ENCODE measurements at regions not wholly inside any gene's neighbourhood (a gene's known extent, or its start where the extent isn't known, plus 50 kb on each side); places are given as distances from the start of the nearest gene placed in this dataset.

DNA sequence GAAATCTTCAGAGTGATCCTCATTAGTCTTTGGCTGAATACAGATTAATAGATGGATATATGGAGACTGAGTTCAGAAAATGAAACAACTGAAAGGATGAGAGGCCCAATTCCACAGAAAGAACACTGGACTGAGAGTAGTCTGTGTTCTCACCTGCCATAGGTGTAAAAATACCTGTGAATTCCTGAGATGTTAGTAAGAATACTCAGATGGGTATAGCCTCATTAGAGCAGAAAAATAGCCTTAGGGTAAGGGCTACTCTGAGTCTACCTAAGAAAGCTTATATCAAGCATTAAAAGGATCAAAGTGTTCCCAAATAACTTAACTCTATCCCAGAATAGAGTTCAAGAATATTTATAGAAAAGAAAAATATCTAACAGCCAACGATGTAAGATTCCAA is 1510.3 kb upstream of the SEL1L start:
- TF ChIP-seq POLR2A (IDR thresholded peaks at IDR 0.05) (no peak), POLR2AphosphoS5 (IDR thresholded peaks at IDR 0.05) (no peak)
- TF ChIP-seq, protein P1, sequence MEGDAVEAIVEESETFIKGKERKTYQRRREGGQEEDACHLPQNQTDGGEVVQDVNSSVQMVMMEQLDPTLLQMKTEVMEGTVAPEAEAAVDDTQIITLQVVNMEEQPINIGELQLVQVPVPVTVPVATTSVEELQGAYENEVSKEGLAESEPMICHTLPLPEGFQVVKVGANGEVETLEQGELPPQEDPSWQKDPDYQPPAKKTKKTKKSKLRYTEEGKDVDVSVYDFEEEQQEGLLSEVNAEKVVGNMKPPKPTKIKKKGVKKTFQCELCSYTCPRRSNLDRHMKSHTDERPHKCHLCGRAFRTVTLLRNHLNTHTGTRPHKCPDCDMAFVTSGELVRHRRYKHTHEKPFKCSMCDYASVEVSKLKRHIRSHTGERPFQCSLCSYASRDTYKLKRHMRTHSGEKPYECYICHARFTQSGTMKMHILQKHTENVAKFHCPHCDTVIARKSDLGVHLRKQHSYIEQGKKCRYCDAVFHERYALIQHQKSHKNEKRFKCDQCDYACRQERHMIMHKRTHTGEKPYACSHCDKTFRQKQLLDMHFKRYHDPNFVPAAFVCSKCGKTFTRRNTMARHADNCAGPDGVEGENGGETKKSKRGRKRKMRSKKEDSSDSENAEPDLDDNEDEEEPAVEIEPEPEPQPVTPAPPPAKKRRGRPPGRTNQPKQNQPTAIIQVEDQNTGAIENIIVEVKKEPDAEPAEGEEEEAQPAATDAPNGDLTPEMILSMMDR (IDR thresholded peaks at IDR 0.05), result no peak

Data from prostate gland (tissue), 2 donors.